GM12873 (cell line): ENCODE measurements at regions not wholly inside any gene's neighbourhood (a gene's known extent, or its start where the extent isn't known, plus 50 kb on each side); places are given as distances from the start of the nearest gene placed in this dataset.

ENCODE experiments used
- CTCF ChIP-seq: IDR thresholded peaks from 2 replicates; pipeline ENCODE4 v1.5.1; 2012; ENCODE audit warnings: low read depth, mild to moderate bottlenecking, moderate library complexity, low read length, control low read depth; ENCODE audit not compliant: insufficient read depth; ENCODE audit errors: missing control alignments

- TF ChIP-seq CTCF: no peak
Observed at GRCh38 chr1:98546319-98546718, 115.2 kb upstream of the SNX7 start.

- TF ChIP-seq CTCF: no peak
Observed at GRCh38 chr1:98538106-98538505, 123.4 kb upstream of the SNX7 start.

GRCh38 chr1:98523256-98523655 is 138.3 kb upstream of the SNX7 start:
- no peak for TF ChIP-seq CTCF

- TF ChIP-seq CTCF: no peak
Observed at GRCh38 chr1:98516306-98516705, 145.2 kb upstream of the SNX7 start.

GRCh38 chr1:98515744-98516143 is 145.8 kb upstream of the SNX7 start:
- no peak for TF ChIP-seq CTCF

GRCh38 chr1:98503771-98504170 is 157.8 kb upstream of the SNX7 start:
- TF ChIP-seq CTCF: no peak

GRCh38 chr1:98502937-98503336 is 158.6 kb upstream of the SNX7 start:
- no peak for TF ChIP-seq CTCF
